Mesendoderm (in vitro differentiated cells): ENCODE measurements at regions not wholly inside any gene's neighbourhood (a gene's known extent, or its start where the extent isn't known, plus 50 kb on each side); places are given as distances from the start of the nearest gene placed in this dataset.

Experiments used
- DNase-seq: peaks from one replicate; pipeline ENCODE4 v3.0.0; 2013
- H2AK5ac ChIP-seq: 2 replicates; pipeline ENCODE4 v1.6.1; 2013; ENCODE audit warnings: low read length, inconsistent platforms
- H2BK120ac ChIP-seq: 2 replicates; pipeline ENCODE4 v1.6.1; 2013; ENCODE audit warnings: low read depth, mild to moderate bottlenecking, low read length, moderate library complexity, mixed read lengths
- H2BK15ac ChIP-seq: replicated peaks from 2 replicates; pipeline ENCODE4 v1.6.1; 2013; ENCODE audit warnings: low read depth, mild to moderate bottlenecking, moderate library complexity
- H2BK5ac ChIP-seq: 2 replicates; pipeline ENCODE4 v1.6.1; 2013; ENCODE audit warnings: low read length, inconsistent platforms
- H3K18ac ChIP-seq: 2 replicates; pipeline ENCODE4 v1.6.1; 2013; ENCODE audit warnings: mild to moderate bottlenecking, low read length, mixed read lengths
- H3K23ac ChIP-seq: one replicate; pipeline ENCODE4 v1.6.1; 2013; ENCODE audit warnings: low read length
- H3K27ac ChIP-seq: 2 replicates; pipeline ENCODE4 v1.5.1; 2013; ENCODE audit warnings: low read depth, mild to moderate bottlenecking, inconsistent platforms, low read length, moderate library complexity
- H3K27me3 ChIP-seq: 2 replicates; pipeline ENCODE4 v1.6.1; 2013; ENCODE audit warnings: low read length, control low read depth, mild to moderate bottlenecking, inconsistent platforms; ENCODE audit not compliant: insufficient read depth, poor library complexity
- H3K36me3 ChIP-seq: 2 replicates; pipeline ENCODE4 v1.6.1; 2013; ENCODE audit warnings: low read length, inconsistent platforms; ENCODE audit not compliant: control insufficient read depth, insufficient read depth
- H3K4ac ChIP-seq: one replicate; pipeline ENCODE4 v1.6.1; 2013; ENCODE audit warnings: low read depth, mild to moderate bottlenecking, low read length, moderate library complexity
- H3K4me1 ChIP-seq: 2 replicates; pipeline ENCODE4 v1.6.1; 2013; ENCODE audit warnings: low read depth, low read length, inconsistent platforms; ENCODE audit not compliant: control insufficient read depth
- H3K4me2 ChIP-seq: 2 replicates; pipeline ENCODE4 v1.6.1; 2013; ENCODE audit warnings: low read length
- H3K4me3 ChIP-seq: 2 replicates; pipeline ENCODE4 v1.5.1; 2013; ENCODE audit warnings: mild to moderate bottlenecking, low read length
- H3K56ac ChIP-seq: one replicate; pipeline ENCODE4 v1.6.1; 2013; ENCODE audit warnings: low read length
- H3K79me1 ChIP-seq: 2 replicates; pipeline ENCODE4 v1.6.1; 2013; ENCODE audit warnings: low read length, inconsistent platforms
- H3K79me2 ChIP-seq: 2 replicates; pipeline ENCODE4 v1.6.1; 2013; ENCODE audit warnings: mild to moderate bottlenecking, low read length; ENCODE audit not compliant: control insufficient read depth, insufficient read depth
- H3K9ac ChIP-seq: 2 replicates; pipeline ENCODE4 v1.6.1; 2013; ENCODE audit warnings: low read length, inconsistent platforms
- H4K5ac ChIP-seq: one replicate; pipeline ENCODE4 v1.6.1; 2013; ENCODE audit warnings: low read length
- H4K8ac ChIP-seq: one replicate; pipeline ENCODE4 v1.6.1; 2013; ENCODE audit warnings: low read depth, mild to moderate bottlenecking, control low read depth, low read length, moderate library complexity
- WGBS: extraction: QIAGEN DNeasy Blood & Tissue Kit; methylation state at CpG from one replicate; pipeline ENCODE4 v1.1.7; 2013; ENCODE audit warnings: low lambda C conversion rate, missing lambda C conversion rate; ENCODE audit not compliant: insufficient coverage; ENCODE audit errors: extremely low coverage; 5-methylcytosine and 5-hydroxymethylcytosine counted together

DNA sequence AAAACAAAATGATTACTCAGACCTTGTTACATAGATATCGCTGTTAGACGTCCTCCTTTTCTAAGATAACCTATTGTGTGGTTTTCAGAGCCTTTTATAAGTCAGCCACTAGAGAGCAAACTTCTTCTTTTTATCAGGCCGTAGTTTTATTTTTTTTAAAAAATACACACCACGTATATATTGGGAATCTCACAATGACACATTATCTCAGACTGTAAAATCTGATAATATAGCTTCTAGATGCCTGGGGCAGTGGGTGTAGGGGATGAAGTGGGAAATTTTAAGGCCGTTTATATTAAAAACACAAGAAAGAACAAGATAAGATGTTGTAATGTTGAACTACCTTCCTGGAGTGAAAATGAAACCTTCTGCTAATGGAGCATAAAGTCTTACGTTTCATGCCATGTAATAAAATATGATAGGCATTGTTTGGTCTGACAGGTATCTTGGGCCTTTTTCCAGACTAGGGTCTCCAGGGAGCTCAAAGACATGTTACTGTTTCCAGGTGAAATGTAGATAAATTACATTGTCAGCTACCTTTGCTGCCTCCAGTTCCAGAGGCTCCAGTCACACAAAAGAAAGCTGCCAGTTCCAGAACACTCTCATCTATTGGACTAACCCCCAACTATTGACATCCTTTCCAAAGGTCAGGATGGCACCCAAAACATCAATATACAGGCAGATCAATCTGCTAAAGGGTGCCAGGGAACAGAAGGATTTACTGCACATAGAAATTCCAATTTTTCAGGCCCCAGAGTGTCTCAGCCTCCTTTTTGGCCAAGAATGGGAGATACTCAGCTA, 130.2 kb upstream of the AKIRIN2 start:
- no peak overlapping the region for H3K18ac ChIP-seq
- H3K79me1 ChIP-seq = no peaks in the 10 kb centered on the region
- no peaks in the 10 kb centered on the region for H3K36me3 ChIP-seq
- DNase-seq = peak; percentile 4
- H3K27me3 ChIP-seq = no peaks in the 10 kb centered on the region
- no peak overlapping the region for H3K56ac ChIP-seq
- no peak overlapping the region for H3K4me3 ChIP-seq
- H4K8ac ChIP-seq = no peak overlapping the region
- no peak overlapping the region for H2BK15ac ChIP-seq
- H2BK120ac ChIP-seq = no peak overlapping the region
- no peak overlapping the region for H4K5ac ChIP-seq
- no peak overlapping the region for H3K4me2 ChIP-seq
- H3K27ac ChIP-seq = no peak overlapping the region
- H3K23ac ChIP-seq = no peak overlapping the region
- WGBS = no CpG with 5 or more reads among the region's 6 CpGs
- no peak overlapping the region for H2BK5ac ChIP-seq
- no peak overlapping the region for H3K4ac ChIP-seq
- H2AK5ac ChIP-seq = no peak overlapping the region
- H3K4me1 ChIP-seq = no peaks in the 10 kb centered on the region
- H3K79me2 ChIP-seq = no peaks in the 10 kb centered on the region
- H3K9ac ChIP-seq = no peak overlapping the region

GRCh38 chr6:87830907-87831306, 128.9 kb upstream of the AKIRIN2 start:
- Histone ChIP-seq H2BK5ac (no peak overlapping the region), H3K4ac (no peak overlapping the region), H3K27ac (no peak overlapping the region), H3K36me3 (no peaks in the 10 kb centered on the region), H4K5ac (no peak overlapping the region), H3K4me3 (no peak overlapping the region), H3K18ac (no peak overlapping the region), H2AK5ac (no peak overlapping the region), H3K23ac (no peak overlapping the region), H3K79me1 (no peaks in the 10 kb centered on the region), H3K79me2 (no peaks in the 10 kb centered on the region), H3K4me1 (no peaks in the 10 kb centered on the region), H2BK15ac (no peak overlapping the region), H3K27me3 (no peaks in the 10 kb centered on the region), H2BK120ac (no peak overlapping the region), H4K8ac (no peak overlapping the region), H3K4me2 (no peak overlapping the region), H3K56ac (no peak overlapping the region), H3K9ac (no peak overlapping the region)
- DNase-seq = no peak
- WGBS = no CpG with 5 or more reads among the region's 4 CpGs

DNA sequence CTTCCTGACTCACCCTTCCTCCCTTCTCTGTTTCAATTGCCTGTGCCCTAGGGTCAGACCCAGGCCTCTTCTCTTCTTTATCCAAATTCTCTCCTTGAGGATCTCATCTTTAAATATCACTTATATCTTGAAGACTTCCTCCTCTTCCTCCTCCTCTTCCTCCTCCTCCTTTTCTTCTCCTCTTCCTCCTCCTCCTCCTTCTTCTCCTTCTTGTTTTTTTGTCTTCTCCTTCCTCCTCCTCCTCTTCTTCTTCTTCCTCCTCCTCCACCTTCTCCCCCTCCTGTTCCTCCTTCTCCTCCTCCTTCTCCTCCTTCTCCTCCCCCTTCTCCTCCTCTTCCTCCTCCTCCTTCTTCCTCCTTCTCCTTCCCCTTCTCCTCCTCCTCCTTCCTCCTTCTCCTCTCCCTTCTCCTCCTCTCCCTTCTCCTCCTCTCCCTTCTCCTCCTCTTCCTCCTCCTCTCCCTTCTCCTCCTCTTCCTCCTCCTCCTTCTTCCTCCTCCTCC, 127.6 kb upstream of the AKIRIN2 start:
- H2BK15ac ChIP-seq = no peak overlapping the region
- H3K4me2 ChIP-seq = no peak overlapping the region
- H3K27ac ChIP-seq = no peak overlapping the region
- H3K4me1 ChIP-seq = no peaks in the 10 kb centered on the region
- H3K18ac ChIP-seq = no peak overlapping the region
- H2BK120ac ChIP-seq = no peak overlapping the region
- H3K4me3 ChIP-seq = no peak overlapping the region
- H3K9ac ChIP-seq = no peak overlapping the region
- no peaks in the 10 kb centered on the region for H3K36me3 ChIP-seq
- H2AK5ac ChIP-seq = no peak overlapping the region
- H3K79me2 ChIP-seq = no peaks in the 10 kb centered on the region
- H3K79me1 ChIP-seq = no peaks in the 10 kb centered on the region
- no peaks in the 10 kb centered on the region for H3K27me3 ChIP-seq
- H4K8ac ChIP-seq = no peak overlapping the region
- no peak overlapping the region for H2BK5ac ChIP-seq
- H3K56ac ChIP-seq = no peak overlapping the region
- no peak overlapping the region for H3K23ac ChIP-seq
- no peak for DNase-seq
- no peak overlapping the region for H4K5ac ChIP-seq
- no peak overlapping the region for H3K4ac ChIP-seq

DNA sequence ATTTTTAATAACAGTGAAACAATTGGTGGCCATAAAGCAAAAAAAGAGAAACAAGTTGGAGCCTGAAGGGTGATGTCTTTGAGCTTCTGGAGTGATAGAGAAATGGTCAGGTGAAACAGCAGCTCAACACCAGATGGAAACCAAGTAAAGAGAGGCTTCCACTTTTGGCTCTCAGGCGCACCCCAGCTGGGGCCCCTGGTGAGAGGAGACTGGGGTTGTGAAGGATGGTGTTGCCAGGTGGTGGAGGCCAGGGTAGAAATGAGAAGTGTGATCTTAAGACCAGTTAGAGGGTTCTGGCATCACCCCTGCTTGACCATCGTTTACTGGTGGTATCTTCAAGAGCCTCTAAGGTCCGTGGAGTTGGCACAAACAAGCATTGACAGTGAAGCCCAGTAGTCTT, 126.0 kb upstream of the AKIRIN2 start:
- H2AK5ac ChIP-seq = no peak overlapping the region
- H3K23ac ChIP-seq = no peak overlapping the region
- no peak overlapping the region for H4K5ac ChIP-seq

DNA sequence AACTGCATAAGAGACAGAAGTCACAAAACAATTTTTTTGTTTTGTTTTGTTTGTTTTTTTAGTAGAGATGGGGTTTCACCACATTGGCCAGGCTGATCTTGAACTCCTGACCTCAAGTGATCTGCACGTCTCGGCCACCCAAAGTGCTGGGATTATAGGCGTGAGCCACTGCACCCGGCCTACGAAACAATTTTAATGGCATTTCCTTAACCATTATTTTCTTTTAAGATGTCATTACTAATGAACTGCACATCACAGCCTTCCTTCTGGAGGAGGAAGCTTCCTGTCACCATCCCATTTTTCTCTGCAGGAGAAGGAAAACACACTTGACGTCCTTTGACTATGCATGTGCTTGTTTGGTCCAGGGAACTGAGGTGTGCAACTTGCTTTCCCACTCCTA, 125.3 kb upstream of the AKIRIN2 start:
- no peak overlapping the region for H3K23ac ChIP-seq
- no peak overlapping the region for H3K9ac ChIP-seq
- no peak overlapping the region for H3K4me2 ChIP-seq
- no peak overlapping the region for H3K18ac ChIP-seq
- DNase-seq = no peak
- no peaks in the 10 kb centered on the region for H3K27me3 ChIP-seq
- no peak overlapping the region for H2AK5ac ChIP-seq
- no peak overlapping the region for H4K8ac ChIP-seq
- H2BK15ac ChIP-seq = no peak overlapping the region
- no peaks in the 10 kb centered on the region for H3K79me1 ChIP-seq
- no peaks in the 10 kb centered on the region for H3K36me3 ChIP-seq
- no peak overlapping the region for H4K5ac ChIP-seq
- H3K56ac ChIP-seq = no peak overlapping the region
- no peak overlapping the region for H3K4ac ChIP-seq
- H3K4me3 ChIP-seq = no peak overlapping the region
- H2BK120ac ChIP-seq = no peak overlapping the region
- no peaks in the 10 kb centered on the region for H3K4me1 ChIP-seq
- no peak overlapping the region for H2BK5ac ChIP-seq
- H3K27ac ChIP-seq = no peak overlapping the region
- H3K79me2 ChIP-seq = no peaks in the 10 kb centered on the region
- WGBS = no CpG with 5 or more reads among the region's 6 CpGs

More for the DNA sequence above, 126.0 kb upstream of the AKIRIN2 start:
- Histone ChIP-seq H3K4me1 (no peaks in the 10 kb centered on the region), H3K4me2 (no peak overlapping the region), H4K8ac (no peak overlapping the region), H3K4ac (no peak overlapping the region), H3K18ac (no peak overlapping the region), H2BK120ac (no peak overlapping the region), H3K27ac (no peak overlapping the region), H3K79me1 (no peaks in the 10 kb centered on the region), H3K27me3 (no peaks in the 10 kb centered on the region), H3K36me3 (no peaks in the 10 kb centered on the region), H2BK15ac (no peak overlapping the region), H3K79me2 (no peaks in the 10 kb centered on the region), H3K4me3 (no peak overlapping the region), H3K9ac (no peak overlapping the region), H2BK5ac (no peak overlapping the region), H3K56ac (no peak overlapping the region)
- no CpG with 5 or more reads among the region's 3 CpGs for WGBS
- DNase-seq = no peak

- H3K79me2 ChIP-seq = no peaks in the 10 kb centered on the region
- H3K27ac ChIP-seq = no peak overlapping the region
- no peak overlapping the region for H3K4me2 ChIP-seq
- no peaks in the 10 kb centered on the region for H3K4me1 ChIP-seq
- no peak overlapping the region for H2AK5ac ChIP-seq
- no peak overlapping the region for H3K23ac ChIP-seq
- no peak overlapping the region for H3K56ac ChIP-seq
- no peaks in the 10 kb centered on the region for H3K27me3 ChIP-seq
- WGBS = no CpG with 5 or more reads among the region's 2 CpGs
- no peak overlapping the region for H3K4ac ChIP-seq
- no peak overlapping the region for H3K9ac ChIP-seq
- H4K8ac ChIP-seq = no peak overlapping the region
- H2BK120ac ChIP-seq = no peak overlapping the region
- no peak overlapping the region for H2BK5ac ChIP-seq
- no peak overlapping the region for H3K18ac ChIP-seq
- no peaks in the 10 kb centered on the region for H3K36me3 ChIP-seq
- no peak overlapping the region for H2BK15ac ChIP-seq
- H3K79me1 ChIP-seq = no peaks in the 10 kb centered on the region
- DNase-seq = no peak
- no peak overlapping the region for H4K5ac ChIP-seq
- no peak overlapping the region for H3K4me3 ChIP-seq
These were observed 124.4 kb upstream of the AKIRIN2 start for GRCh38 chr6:87826424-87826823.
